Fibroblast of villous mesenchyme (primary cell): ENCODE measurements at regions not wholly inside any gene's neighbourhood (a gene's known extent, or its start where the extent isn't known, plus 50 kb on each side); places are given as distances from the start of the nearest gene placed in this dataset.

ENCODE experiments used
- DNase-seq: peaks from one replicate; pipeline ENCODE4 v3.0.0-alpha.2; 2010; ENCODE audit warnings: low read depth
- H3K4me3 ChIP-seq: 2 replicates; pipeline ENCODE4 v1.5.1; 2011; ENCODE audit warnings: low read depth, mild to moderate bottlenecking, low read length
- TF ChIP-seq, protein P1 (sequence below): IDR thresholded peaks from 2 replicates; pipeline ENCODE4 v1.5.1; 2012; ENCODE audit warnings: low read depth, mild to moderate bottlenecking, low read length; ENCODE audit not compliant: insufficient read depth

GRCh38 chr16:86894029-86894567 lies 315.7 kb downstream of the FOXL1 start:
- TF ChIP-seq, protein P1, sequence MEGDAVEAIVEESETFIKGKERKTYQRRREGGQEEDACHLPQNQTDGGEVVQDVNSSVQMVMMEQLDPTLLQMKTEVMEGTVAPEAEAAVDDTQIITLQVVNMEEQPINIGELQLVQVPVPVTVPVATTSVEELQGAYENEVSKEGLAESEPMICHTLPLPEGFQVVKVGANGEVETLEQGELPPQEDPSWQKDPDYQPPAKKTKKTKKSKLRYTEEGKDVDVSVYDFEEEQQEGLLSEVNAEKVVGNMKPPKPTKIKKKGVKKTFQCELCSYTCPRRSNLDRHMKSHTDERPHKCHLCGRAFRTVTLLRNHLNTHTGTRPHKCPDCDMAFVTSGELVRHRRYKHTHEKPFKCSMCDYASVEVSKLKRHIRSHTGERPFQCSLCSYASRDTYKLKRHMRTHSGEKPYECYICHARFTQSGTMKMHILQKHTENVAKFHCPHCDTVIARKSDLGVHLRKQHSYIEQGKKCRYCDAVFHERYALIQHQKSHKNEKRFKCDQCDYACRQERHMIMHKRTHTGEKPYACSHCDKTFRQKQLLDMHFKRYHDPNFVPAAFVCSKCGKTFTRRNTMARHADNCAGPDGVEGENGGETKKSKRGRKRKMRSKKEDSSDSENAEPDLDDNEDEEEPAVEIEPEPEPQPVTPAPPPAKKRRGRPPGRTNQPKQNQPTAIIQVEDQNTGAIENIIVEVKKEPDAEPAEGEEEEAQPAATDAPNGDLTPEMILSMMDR: no peak
- DNase-seq: no peak

GRCh38 chr16:86894925-86895324 lies 316.6 kb downstream of the FOXL1 start:
- no peak for DNase-seq
- TF ChIP-seq, protein P1: no peak

More at GRCh38 chr16:86894029-86894567, 315.7 kb downstream of the FOXL1 start:
- no peak overlapping the region for H3K4me3 ChIP-seq

GRCh38 chr16:86895606-86896005 lies 317.3 kb downstream of the FOXL1 start:
- no peak overlapping the region for H3K4me3 ChIP-seq
- TF ChIP-seq, protein P1: no peak
- no peak for DNase-seq

More at GRCh38 chr16:86894925-86895324, 316.6 kb downstream of the FOXL1 start:
- no peak overlapping the region for H3K4me3 ChIP-seq

DNA sequence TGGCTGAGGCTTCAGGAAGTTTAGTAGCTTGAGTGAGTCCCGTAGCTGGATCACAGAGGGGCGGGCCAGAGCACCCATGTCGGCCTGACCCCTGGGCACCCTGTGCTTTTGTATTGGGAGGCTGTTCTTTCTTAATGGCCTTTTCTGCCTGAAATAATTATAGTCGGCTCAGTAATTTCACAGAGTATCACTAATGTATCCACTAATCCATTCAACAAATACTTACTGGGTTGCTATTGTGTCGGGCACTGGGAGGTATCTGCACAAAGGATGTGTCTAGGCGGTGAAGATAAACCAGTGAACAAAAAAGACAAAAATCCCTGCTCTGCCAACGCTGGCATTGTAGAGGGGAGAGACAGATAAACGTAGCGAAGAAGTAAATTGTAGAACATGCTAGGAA lies 318.6 kb downstream of the FOXL1 start:
- no peak for DNase-seq
- H3K4me3 ChIP-seq: no peak overlapping the region
- TF ChIP-seq, protein P1: no peak

GRCh38 chr16:86897486-86897885 lies 319.1 kb downstream of the FOXL1 start:
- TF ChIP-seq, protein P1: no peak
- H3K4me3 ChIP-seq: no peak overlapping the region
- DNase-seq: no peak

- TF ChIP-seq, protein P1: no peak
- H3K4me3 ChIP-seq: no peak overlapping the region
- no peak for DNase-seq
Measured at GRCh38 chr16:86898386-86898785, 320.0 kb downstream of the FOXL1 start.

DNA sequence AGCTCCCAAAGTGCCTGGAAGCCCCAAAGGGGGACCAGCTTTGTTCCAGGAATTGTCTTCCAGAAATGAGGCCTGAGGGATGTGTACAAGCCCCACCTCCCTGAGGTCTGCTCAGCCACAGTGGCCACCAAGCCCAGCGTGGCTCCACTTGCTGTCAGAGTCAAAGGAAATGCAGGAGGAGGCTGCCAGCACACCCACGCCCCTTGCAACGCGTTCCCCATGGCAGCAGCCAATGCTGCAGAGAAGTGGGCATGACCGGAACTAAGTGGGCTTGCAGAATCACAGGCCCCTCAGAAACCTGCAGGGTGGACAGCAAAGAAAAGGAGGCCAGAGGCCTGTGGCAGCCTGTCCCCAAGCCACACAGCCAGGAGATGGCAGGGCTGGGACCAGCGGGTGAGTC lies 320.8 kb downstream of the FOXL1 start:
- TF ChIP-seq, protein P1: no peak
- no peak for DNase-seq
- no peak overlapping the region for H3K4me3 ChIP-seq
